Medulla oblongata (tissue), 1 donor: ENCODE measurements at regions not wholly inside any gene's neighbourhood (a gene's known extent, or its start where the extent isn't known, plus 50 kb on each side); places are given as distances from the start of the nearest gene placed in this dataset.

Source experiments
- DNase-seq: peaks from one replicate; pipeline ENCODE4 v3.0.0-alpha.2; 2015; ENCODE audit errors: extremely low spot score

DNA sequence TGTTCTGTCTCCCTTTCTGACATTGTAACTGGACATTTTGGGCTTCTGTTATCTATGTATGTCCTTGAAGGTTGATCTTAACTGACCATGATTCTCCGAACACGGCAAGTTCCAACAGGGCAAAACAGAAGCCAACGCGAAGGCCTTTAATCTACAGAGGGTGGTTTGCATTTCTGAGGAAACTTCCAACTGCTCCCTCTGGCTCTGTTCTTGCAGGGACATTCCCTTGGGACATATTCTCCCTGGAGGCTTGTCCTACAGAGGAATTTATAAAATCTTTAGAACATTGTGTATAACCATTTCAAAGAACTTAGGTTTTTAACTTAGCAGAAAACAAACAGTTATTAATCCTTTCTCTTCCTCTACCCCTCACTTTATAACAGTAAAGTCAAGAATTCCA, 189.0 kb upstream of the CDYL start:
- DNase-seq, result no peak

DNA sequence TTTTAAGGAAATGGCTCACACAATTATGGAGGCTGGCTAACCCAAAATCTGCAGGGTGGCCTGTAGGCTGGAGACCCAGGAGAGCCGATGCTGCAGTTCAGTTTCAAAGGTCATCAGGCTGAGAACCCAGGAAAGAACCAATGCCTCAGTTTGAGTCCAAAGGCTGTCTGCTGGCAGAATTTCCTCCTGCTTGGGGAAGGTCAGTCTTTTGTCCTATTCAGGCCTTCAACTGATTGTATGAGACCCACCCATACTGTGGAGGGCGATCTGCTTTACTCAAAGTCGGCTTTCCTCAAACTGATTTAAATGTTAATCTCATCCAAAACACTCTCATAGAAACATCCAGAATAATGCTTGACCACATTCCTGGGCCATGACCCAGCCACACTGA, 189.7 kb upstream of the CDYL start:
- no peak for DNase-seq

DNA sequence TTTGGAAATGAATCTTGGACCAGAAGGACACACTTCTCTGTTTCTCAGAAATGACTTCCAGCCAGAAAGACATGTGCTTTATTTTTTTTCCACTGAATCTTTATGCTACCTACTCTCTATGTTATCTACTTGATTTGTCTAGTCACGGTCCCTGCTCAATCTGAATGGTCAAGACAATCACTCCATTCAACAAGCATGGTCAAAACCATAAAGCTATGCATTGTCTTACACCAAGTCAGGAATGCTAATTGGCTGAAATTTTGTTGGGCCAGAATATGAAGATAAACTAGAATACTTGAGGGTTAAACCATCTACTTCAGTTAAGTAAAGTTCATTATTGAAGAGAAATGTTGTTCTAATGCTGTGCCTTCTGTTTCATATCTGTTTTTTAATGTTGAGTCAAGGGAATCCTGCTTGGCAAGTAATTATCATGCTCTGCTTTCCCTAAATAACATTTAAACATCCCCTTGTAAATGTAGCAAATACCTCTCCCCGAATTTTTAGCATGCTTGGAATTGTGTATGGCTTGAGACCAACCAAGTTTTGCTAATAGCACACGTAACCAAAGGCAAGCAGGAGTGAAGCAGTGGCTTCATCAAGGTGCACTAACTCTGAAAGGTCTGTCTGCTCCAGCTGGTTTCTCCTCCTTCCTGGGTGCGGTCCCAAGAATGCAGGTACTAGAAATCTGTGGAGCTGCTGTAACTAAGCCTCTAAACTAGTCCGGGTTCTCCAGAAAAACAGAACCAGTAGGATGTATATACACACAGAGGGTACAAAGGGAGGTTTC, 190.3 kb upstream of the CDYL start:
- DNase-seq, result no peak

DNA sequence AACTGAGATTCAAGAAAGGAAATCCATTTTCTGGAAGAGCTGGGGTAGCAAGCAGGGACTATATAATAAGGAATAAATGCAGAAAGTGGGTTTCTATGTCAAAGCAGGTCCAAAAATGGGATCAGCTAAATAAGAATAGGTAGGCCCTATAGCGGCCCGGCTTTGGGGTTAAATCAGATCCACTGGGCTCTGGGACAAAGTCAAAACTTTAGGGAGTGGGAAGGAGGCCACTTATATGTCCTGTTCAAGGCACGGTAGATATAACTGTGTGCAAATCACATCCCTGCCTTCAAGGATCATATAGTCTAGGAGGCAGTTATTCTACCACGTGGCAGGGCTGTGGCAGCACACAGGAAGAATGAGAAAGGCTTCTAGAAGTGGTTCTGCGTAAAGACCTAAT, 191.4 kb upstream of the CDYL start:
- DNase-seq, result no peak

DNA sequence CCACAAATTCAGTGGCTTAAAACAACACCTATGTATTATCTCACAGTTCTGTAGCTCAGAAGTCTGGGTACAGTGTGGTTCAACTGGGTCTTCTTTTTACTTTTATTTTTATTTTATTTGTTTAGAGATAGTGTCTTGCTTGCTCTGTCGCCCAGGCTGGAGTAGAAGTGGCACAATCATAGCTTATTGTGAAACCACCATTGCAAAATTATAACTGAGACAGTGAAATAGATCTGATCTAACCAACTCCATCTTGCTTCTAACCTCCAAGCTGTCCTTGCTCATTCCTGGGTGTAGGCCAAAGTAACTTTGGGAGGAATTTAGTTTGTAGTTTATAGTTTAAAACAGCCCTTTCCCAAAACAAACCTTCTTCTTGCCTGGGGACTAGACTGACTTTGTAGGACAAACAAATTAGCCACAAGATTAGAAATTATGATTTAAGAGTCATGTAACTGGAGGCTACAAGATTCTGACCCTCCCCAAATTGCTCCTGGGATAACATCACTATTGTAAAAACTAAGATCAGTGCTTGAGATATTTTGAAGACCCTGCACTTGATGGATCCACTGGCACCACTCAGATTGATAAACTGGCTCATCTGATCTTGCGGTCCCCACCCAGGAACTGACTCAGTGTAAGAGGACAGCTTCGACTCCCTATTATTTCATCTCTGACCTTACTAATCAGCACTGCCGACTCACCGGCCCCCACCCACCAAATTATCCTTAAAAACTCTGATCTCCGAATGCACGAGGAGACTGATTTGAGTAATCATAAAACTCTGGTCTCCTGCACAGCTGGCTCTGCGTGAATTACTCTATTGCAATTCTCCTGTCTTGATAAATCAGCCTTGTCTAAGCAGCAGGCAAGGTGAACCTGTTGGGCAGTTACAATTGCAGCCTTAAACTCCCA, 193.4 kb upstream of the CDYL start:
- DNase-seq, result no peak

DNA sequence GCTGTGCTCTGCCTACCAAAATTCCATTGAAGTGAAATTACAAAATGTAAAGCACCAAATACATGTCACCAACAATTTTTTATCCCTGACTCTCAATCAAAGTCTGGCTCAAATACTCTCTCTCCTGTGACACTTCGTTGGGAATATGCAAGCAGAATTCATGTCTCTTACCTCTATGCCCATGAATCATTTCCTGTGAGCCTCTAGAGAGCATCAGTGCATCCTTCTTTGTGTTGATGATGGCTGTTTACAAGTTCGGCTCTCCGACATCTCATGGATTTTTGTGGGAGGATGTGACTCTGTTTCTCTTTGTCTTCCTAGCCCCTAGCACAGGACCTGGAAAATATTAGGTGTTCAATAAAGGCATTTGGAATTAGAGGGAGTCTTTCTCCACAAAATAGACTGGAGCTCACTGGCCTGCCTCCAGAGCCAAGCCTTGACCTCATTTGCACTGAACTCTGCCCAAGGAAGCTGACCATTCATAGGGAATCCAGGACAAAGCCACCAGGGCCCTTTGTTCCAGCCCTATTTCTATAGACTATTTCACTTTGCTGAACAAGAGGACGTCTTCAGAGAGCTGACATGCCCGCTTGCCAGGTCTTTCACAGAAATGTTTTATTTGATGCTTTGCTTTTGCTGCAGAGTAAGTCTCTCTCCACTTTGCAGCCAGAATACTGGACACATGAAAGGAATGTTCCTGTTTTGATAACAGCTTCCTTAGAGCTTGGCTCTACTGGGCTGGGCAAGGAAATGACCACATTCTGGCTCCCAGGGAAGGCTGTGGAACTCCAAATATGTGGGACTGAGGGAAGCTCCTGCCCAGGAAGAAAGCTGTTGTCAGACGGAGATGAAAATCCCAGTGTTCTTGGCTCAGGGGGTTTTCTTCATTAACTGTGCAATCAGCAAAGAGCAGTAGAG, 194.5 kb upstream of the CDYL start:
- no peak for DNase-seq

DNA sequence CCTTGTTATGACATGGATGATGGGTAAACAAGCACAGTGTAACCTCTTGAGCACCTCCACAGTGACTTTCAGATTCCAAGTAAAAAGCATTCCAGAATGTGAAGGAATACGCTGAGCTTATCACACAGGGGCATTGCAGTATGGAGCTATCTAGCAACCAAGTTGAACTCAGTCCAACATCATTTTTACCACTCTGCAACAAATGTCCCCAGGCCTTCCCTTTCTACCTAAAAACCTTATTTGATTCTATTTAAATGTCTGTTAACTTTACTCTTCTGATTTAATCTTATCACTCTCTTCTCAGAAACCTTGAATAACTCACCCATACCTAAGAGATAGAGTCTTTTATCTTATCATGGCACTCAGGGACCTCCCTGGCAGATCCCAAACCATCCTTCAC, 195.8 kb upstream of the CDYL start:
- DNase-seq, result no peak

DNA sequence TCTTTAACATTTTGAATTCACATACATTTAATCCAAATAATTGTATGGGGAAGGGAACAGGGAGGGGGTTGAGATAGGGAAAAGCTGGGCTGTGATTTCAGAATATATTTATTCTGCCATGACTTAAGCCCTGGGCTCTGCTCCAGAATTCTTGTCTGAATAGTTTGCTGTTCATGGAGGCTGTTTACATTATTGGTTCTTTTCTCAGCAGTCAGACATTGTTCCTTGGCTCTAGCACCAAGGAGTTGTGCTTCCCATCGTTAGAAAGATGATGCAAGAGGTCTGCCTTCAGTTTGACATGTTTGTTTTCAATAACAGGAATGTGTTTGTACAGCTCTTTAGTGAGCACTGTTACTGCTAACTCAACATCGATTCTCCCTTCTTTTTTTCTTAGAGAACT, 198.8 kb upstream of the CDYL start:
- peak; percentile 18 for DNase-seq

DNA sequence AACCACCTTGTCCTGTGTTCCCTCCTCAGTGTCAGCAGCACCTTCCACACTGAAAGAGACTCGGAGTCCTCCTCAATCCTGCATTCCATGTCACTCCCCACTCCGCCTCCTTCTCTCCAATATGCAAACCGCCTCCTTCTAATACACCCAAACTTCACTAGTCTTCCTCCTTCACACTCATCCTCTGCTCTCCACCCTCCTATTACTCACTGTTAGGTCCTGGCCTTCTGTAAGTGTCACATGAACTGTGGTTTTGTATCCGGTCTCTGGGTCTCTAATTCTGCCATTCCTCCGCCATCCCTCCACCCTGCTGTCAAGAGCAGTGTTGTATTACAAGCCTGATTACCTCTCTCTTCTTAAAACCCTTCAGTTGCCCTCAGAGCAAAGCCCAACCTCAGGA, 200.5 kb upstream of the CDYL start:
- DNase-seq, result no peak

DNA sequence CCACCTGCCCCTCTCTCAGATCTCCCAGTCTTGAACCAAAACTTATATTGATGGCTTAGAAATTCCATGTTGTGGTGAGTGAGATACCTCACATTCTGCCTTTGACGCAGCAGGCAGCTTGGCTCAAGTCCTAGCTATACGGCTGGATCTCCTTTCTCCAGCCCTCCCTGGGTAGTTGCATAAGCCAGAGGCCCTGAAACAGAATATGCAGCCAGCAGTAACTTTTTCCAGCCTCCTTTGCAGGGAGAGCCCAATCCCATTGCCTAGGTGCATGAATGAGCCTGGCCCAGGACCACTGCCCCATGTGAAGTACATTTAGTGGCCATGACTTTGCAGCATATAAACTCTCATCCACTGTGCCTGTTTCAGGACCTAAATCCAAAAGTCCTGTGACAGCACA, 202.2 kb upstream of the CDYL start:
- no peak for DNase-seq

DNA sequence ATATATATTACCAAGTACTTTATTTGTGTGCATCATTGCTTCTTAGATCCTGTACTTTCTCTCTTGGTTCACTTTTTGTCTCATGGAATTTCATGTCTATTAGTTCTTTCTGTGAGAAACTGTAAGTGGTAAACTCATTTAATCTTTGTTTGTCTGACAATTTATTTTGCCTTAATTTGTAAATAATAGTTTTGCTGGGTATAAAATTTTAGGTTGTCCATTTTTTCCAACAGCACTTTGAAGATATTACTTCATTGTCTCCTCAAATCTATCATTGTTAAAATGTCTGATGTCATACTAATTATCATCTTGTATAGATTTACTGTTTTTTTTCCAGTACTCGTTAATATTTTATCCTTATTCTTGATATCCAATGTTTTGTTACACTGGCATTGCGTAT, 205.2 kb upstream of the CDYL start:
- no peak for DNase-seq

DNA sequence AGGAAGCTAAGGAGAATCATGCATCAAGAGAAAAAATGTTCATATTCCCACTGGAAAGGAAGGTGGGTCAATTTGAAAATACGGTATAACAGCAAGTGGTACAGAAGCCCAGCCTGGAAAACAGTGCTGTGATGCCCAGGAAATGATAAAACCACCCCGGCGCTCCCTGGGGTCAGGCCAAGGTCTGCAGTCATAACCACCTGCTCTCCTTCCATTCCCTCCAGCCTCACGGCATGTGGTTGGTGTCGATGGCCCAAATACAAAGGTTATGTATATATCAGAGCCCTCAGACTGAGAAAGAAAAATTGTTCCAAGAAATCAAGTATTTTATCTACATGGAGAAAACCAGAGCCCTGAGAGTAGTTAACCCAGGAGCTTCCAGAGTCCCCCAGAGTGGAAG, 208.1 kb upstream of the CDYL start:
- DNase-seq, result no peak

DNA sequence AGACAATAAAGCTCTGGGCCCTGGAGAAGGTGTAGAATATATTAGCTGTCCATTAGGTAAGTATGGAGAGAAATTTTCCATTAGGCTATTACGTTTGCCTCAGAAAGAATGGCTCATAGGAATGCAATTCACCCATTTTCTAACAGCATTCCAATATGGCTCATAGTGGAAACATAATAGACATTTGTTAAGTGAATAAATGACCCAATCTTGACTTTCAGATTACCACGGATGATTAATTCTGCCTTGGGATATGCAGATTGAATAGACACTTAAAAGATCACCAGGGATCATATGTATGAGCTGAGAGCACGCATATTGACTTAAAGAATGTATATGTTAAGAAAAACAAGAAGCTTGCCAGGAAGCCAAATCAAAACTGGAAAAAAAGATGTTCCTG, 209.1 kb upstream of the CDYL start:
- no peak for DNase-seq

DNA sequence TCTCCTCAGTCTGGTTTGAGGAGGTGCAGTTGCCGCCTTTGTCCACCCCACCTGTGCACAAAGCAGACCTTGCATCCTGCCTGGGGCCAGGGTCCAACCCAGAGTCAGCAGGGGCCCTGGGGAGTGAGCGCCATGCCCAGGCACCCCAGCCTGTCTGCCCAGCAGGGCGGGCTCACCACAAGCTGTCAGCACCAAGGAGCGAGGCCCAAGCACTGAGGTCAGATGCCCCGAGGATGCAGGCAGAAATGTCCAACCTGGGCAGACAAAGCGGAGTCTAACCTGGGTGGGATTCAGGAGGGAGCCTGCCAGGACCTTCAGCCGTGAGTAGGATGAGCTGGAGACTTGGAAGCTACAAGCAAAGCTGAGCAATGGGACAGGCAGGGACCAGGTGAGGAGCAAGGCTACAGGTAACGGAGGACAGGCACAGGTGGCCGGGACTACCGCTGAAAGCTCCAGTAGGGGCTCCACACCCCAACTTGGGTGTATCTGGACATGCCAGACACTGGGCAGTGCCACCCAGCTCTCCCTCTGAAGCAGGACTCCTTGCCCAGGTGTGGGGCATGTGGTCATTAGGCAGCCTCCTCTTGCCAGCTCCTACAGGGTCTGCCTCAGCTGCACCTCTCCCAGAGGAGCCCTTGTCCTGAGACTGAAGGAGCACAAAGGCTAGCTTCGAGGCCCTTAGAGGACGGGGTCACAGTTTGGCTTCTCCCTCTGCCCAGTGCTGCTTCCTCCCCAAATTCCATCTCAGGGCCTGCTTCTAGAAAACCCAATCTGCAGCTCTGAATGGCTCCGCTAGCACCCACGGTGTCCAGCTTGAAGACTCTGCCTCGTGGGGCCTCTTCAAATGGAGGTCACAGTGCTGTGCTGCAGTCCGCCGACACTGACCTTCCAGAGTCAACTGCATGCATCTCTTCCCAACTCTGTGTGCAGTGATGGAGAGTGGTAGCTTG, 210.6 kb upstream of the CDYL start:
- DNase-seq, result no peak

DNA sequence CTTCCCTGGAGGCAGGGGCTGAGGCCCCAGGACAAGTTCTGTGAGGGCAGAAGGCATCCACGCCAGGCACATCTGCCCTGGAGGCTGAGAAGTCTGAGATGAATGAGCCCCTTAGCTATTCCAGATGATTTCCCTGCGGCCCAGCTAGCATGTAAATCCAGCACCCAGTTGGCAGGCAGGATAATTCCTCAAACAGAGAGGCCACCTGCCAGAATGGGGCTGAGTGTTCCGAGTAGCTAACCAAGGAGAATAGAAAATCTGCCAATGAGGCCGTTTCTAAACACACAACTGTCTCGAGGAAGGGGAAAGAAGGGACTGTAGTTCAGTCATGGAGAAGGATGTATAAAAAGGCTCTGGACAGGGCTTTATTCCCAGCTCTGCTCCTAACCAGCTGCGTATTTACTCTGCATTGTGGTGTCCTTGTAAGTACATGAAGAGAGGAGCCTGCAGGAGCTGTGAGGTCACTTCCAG, 211.4 kb upstream of the CDYL start:
- peak; percentile 63 for DNase-seq

DNA sequence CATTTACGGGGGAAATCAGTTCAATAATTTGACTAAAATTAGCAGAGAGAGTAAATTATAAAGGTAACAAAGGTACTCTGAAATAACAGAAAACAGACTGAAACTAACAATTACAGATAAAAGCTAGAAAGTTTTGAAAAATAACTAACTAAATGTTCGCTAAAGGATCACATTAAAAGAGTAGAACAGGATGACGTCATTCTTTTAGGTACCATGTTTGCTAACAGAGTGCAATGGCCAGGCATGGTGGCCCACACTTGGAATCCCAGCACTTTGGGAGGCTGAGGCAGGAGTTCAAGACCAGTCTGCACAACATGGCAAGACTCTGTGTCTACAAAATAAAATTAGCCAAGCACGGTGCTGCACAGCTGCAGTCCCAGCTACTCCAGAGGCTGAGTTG, 212.3 kb upstream of the CDYL start:
- no peak for DNase-seq

DNA sequence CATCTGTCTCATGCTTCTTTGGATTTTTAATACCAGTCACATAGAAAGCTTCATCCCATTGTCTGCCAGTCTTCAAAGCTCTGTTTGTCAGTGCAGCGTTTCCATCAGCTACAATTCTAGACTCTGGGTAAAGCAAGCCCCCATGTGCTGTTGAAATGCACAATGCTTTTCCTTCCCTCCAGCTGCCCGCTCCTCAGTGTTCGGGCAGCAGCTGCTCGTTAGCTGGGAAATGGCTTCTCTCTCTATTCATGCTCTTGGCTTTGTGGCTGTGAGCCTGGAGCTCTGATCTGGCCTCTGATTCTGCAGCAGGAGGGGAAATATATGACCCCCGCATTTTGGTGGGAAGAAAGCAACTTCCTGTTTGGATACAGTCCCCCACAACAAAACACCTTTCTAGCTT, 213.0 kb upstream of the CDYL start:
- peak; percentile 6 for DNase-seq

DNA sequence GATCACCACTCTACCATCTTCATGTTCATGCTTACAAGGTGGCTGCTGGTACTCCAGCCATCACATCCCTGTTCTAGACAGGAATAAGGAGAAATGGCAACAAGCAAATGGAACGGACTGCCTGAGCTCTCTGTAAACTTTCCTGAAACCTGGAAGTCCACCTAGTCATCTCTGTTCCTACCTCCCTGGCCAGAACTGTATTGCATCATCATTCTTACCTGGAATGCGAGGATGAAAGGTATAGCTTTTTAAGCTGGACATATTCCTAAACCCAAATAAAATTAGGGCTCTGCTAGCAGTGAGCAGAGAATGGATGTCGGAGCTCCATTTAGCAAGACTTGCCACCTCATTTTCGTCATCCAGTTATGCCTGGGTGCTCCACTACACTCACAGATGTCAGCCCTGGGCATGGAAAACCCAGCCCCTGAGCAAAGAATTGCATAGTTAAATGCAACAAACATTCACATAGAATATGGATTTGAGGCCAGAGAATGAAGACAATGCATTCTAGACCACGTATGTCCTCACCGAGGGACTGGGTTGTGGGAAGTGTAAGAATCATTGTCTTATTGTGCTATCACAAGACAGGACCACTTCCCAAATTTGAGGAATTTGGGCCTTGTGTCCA, 214.3 kb upstream of the CDYL start:
- no peak for DNase-seq

DNA sequence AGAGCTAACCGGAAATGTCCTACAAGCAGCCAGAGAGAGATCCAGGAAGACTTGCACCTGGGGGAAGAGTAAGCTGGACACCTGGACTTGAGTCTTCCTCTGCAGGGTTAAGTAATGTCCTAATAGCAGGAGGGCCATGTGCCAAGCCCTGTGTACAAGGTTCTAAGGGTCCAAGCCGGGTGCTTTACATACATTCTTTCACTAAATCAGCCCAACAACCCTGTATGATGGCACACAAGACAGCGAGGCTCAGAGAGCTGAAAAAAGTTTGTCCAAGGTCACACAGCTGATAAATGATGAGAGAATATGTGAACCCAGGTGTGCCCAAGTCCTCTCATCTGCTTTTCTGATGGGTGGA, 215.1 kb upstream of the CDYL start:
- DNase-seq, result no peak
